A172 (cell line): ENCODE measurements at regions not wholly inside any gene's neighbourhood (a gene's known extent, or its start where the extent isn't known, plus 50 kb on each side); places are given as distances from the start of the nearest gene placed in this dataset.
"Not testable (repeated sequence)": the region's sequence is repeated elsewhere in the genome, so short reads cannot be mapped to it uniquely, and the experiment has no call there.

Source experiments
- DNase-seq: peaks from one replicate; pipeline ENCODE4 v3.0.0-alpha.2; 2015; ENCODE audit warnings: low spot score

GRCh38 chr17:26731005-26731921, 562.7 kb upstream of the WSB1 start:
- no peak for DNase-seq

DNA sequence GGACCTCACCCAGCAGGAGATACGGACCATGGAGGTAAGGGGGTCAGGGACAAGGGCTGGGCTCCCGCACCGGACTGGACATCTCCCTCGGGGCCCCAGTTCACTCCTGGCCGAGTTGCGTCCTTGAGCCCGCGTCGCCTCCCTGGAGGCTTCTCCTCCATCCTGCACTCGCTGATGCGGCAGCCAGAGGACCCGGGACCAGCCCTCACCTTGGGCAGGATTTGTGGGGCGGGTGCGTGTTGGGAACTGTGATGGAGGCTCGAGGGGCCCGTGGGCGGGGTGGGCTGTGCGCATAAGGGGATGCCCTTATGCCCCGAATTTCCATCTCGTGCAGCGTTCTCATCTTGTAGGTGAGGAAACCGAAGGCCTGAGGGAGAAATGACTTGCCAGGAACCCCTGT, 562.0 kb upstream of the WSB1 start:
- not testable (repeated sequence) for DNase-seq

- not testable (repeated sequence) for DNase-seq
Observed at GRCh38 chr17:26734775-26735174, 559.1 kb upstream of the WSB1 start.

- DNase-seq, result not testable (repeated sequence)
Observed at GRCh38 chr17:26735977-26736376, 557.9 kb upstream of the WSB1 start.

GRCh38 chr17:26765860-26766709, 527.8 kb upstream of the WSB1 start:
- DNase-seq, result no peak

DNA sequence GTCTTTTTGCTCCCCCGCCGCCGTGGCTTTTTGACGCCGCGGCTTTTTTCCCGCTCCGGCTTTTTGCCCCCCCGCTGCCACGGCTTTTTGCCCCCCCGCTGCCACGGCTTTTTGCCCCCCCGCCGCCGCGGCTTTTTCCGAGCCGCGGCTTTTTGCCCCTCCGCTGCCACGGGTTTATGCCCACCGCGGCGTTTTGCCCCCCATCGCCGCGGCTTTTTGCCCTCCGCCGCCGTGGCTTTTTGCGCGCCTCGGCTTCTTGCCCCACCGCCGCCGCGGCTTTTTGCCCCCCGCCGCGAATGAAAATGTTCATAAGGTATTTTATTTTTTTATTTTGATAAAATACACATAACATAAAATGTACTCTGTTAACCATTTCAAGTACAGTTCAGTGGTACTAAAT, 527.2 kb upstream of the WSB1 start:
- DNase-seq, result no peak

- no peak for DNase-seq
Observed at GRCh38 chr17:26773189-26774188, 520.4 kb upstream of the WSB1 start.

DNA sequence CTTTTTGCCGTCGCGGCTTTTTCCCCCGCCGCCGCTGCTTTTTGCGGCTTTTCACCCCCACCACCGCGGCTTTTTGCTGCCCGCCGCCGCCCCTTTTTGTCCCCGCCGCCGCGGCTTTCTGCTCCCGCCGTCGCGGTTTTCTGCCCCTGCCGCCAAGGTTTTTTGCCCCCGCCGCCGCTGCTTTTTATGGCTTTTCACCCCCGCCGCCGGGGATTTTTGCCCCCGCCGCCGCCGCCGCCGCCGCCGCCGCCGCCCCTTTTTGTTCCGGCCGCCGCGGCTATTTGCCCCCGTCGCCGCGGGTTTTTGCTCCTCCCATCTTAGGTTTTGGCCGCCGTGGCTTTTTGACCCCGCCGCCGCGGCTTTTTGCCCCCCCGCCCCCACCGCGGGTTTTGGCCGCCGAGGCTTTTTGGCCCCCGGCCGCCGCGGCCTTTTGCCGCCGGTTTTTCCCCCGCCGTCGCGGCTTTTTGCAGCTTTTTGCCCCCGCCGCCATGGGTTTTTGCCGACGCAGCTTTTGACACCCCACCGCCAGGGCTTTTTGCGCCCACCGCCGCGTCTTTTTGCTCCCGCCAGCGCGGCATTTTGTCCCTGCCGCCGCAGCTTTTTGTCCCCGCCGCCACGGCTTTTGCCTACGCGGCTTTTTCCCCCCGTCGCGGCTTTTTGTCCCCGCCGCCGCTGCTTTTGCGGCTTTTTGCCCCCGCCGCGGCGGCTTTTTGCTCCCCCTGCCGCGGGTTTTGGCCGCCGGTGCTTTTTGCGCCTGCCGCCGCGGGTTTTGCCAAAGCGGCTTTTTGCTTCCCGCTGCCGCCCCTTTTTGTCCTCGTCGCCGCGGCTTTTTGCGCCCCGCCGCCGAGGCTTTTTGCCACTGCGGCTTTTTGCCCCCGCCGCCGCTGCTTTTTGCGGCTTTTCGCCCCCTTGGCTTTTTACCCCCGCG, 519.4 kb upstream of the WSB1 start:
- no peak for DNase-seq

- DNase-seq, result no peak
Observed at GRCh38 chr17:26775219-26775822, 518.6 kb upstream of the WSB1 start.

DNA sequence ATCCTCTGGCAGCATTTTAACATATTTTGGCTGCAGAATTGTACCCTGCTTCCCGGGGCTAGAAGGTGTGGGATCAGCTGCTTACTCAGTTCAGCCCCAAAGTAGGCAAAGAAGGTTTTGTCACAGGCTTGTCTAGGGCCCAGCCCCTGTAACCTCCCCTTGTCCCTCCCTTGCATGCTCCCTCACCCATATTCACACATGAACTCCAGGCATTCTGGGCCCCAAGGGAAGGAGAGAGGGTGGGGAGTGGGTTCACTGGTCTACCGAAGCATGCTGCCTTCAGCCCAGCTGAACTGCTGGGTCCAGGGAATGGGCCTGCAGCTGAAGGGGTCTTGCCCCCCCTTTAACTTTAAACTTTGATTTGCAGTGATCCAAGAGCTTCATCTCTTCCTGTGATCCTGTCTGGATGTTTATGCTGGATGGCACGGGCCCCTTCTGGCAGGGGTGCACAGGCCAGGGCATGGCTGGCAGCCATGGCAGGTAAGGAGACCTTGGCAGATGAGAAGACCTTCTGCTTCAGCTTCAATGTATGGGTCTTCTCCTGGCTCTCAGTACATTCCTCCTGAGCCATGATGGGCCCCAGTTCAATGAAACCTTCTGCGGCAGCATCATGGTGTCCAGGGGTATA, 513.6 kb upstream of the WSB1 start:
- not testable (repeated sequence) for DNase-seq

DNA sequence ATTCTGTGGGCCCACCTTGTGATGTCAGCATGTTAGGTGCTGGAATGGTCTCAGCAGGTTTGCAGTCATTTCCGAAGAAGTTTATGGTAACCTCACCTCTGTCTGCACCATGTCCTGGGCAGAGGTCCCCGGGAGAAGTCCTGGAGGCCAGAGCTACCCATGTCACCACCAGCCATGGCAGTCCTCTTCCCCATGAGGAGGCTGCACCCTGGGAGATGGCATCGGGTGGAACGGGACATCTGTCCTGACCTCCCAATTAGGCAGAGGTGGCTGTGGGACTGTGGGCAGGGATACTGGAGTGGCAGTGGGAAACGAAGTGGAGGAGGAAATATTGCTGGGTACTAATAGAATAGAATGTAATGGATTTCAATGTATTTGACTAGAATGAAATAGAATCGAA, 511.8 kb upstream of the WSB1 start:
- DNase-seq, result no peak

- DNase-seq, result no peak
Observed at GRCh38 chr17:26792486-26792885, 501.4 kb upstream of the WSB1 start.

- no peak for DNase-seq
Observed at GRCh38 chr17:26807024-26807423, 486.9 kb upstream of the WSB1 start.

DNA sequence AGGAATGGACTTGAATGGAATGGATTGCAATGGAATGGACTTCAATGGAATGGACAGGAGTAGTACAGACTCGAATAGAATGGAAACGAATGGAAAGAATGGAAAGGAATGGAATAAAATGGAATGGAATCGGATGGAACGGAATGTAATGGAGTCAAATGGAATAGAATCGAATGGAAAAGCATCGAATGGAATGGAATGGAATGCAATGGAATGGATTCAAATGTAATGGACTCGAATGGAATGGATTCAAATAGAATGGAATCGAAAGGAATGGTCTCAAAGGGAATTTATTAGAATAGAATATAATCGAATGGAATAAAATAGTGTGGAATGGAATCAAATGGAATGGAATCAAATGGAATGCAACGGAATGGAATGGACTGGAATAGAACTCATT, 484.9 kb upstream of the WSB1 start:
- DNase-seq, result no peak

DNA sequence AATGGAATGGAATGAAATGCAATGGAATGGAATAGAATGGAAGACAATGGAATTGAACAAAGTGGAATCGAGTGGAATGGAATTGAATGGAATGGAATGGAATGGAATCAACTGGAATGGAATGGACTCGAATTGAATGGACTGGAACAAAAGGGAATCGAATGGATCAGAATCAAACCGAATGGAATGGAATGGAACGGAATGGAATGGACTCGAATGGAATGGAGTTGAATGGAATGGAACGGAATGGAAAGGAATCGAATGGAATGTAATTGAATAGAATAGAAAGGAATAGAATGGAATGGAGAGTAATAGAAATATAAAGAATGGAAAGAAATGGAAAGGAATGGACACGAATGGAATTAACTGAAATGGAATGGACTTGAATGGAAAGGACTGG, 475.2 kb upstream of the WSB1 start:
- peak; percentile 13 for DNase-seq
